ENCODE measurements at regions not wholly inside any gene's neighbourhood (a gene's known extent, or its start where the extent isn't known, plus 50 kb on each side); places are given as distances from the start of the nearest gene placed in this dataset.
"Not testable (repeated sequence)": the region's sequence is repeated elsewhere in the genome, so short reads cannot be mapped to it uniquely, and the experiment has no call there.

DNA sequence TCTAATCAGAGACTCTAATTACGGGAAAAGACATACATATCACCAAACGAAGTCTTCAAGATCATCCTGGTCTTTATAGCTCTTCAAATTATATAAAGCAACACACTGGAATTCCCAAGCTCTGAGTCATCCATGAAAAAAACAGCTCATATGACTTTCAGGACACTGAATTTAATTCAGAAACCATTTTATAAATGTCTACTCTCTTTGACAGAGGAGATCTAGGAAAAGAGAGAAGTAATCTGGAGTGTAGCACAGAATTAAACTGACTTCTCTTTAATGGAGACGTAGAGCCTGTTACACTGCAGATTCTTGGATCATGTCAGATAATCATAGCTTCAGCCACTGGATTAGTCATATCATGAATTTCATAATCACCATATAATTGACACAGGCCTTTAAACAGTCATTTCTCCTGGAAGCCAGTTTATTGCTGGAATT, 86.8 kb upstream of the WSB1 start:
- no peak for DNase-seq (ENCODE audit: low read depth in 2 of 2)

DNA sequence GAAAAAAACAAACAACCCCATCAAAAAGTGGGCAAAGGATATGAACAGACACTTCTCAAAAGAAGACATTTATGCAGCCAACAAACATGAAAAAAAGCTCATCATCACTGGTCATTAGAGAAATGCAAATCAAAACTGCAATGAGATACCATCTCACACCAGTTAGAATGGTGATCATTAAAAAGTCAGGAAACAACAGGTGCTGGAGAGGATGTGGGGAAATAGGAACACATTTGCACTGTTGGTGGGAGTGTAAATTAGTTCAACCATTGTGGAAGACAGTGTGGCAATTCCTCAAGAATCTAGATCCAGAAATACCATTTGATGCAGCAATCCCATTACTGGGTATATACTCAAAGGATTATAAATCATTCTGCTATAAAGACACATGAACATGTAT, 85.5 kb upstream of the WSB1 start:
- DNase-seq (ENCODE audit: low read depth in 2 of 2) = not testable (repeated sequence)

DNA sequence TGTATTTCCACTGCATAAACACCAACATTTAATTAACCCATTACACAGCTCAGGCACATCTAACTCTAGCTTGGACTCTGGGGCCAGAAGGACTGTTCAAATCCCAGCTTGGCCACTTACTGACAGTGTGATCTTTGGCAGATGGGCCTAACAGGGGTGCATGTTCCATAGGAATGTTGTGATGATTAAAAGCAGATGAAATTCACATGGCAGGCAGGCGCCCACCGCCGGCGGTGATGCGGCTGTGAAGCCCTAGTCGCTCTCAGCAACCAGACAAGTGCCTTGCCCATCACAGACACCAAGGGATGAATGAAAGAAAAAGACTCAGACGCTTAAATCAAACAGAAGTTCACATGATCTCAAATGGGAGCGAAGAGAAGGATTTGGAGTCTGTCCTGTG, 84.6 kb upstream of the WSB1 start:
- no peak for DNase-seq (ENCODE audit: low read depth in 2 of 2)

DNA sequence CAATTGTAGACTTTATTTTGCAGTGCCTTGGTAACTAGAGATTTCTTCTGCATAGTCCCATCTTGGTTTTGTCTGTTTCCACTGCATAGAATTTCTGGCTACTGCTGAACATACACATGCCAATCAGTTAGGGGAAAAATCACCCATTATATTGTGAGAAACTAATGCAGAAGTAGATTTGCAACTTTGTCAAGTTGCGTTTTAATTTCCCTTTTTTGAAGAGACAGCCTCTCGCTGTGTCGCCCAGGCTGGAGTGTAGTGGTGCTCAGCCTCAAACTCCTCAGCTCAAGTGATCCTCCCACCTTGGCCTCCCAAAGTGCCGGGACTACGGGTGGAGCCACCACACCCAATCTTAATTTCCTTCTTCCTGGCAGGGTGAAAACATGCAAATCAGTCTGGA, 83.1 kb upstream of the WSB1 start:
- not testable (repeated sequence) for DNase-seq (ENCODE audit: low read depth in 2 of 2)

DNA sequence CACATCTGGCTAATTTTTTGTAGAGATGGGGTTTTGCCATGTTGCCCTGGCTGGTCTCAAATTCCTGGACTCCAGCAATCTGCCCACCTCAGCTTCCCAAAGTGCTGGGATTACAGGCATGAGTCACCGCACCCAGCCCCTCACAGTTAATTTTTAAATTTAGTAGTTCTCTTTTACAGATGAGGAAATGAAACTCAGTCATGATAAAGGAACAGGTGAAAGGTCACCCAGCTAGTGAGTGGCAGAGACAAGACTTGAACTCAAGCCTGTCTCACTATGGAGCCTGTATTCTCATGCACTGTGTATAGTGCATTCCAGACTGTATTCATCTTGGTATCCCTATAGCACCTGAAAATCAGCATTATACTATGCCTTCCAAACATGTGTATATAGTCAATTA, 77.1 kb upstream of the WSB1 start:
- DNase-seq (ENCODE audit: low read depth in 2 of 2) = no peak

DNA sequence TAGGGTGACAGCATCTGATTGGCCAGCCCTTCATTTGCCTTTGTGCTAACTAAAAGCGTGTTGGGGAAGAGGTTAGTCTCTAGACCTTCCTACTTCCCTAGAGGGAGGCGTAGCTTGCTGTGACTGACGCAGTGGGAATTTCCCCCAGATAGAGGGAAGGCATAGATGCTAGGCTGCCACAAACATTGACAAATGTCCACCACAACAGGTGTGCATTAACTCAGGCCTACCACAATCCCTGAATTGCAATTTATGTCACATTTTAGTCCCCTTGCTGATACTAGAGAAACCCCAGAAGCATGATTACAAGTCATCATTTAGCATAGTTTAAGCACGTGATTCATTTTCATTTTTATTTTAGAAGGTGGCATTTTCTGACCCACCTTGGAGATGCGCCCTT, 76.3 kb upstream of the WSB1 start:
- no peak for DNase-seq (ENCODE audit: low read depth in 2 of 2)

DNA sequence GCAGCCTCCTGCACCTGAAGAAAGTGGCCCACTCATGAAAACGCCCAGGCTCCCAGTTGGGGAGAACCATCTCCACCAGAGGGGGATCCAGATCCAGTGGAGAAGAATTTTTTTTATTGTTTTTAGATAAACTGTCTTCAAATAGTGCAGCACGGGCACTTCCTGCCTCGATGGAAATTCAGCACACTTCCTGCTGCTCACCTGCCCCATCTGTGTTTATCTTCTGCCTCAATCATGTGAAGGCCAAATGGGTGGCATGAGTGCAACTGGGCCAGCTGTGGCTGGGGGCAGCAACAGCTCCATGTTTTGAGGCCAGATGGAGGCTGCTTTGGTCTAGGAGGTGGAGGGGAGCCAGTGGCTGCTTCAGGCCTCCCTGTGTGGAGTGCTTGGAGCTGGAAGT, 75.9 kb upstream of the WSB1 start:
- no peak for DNase-seq (ENCODE audit: low read depth in 2 of 2)

DNA sequence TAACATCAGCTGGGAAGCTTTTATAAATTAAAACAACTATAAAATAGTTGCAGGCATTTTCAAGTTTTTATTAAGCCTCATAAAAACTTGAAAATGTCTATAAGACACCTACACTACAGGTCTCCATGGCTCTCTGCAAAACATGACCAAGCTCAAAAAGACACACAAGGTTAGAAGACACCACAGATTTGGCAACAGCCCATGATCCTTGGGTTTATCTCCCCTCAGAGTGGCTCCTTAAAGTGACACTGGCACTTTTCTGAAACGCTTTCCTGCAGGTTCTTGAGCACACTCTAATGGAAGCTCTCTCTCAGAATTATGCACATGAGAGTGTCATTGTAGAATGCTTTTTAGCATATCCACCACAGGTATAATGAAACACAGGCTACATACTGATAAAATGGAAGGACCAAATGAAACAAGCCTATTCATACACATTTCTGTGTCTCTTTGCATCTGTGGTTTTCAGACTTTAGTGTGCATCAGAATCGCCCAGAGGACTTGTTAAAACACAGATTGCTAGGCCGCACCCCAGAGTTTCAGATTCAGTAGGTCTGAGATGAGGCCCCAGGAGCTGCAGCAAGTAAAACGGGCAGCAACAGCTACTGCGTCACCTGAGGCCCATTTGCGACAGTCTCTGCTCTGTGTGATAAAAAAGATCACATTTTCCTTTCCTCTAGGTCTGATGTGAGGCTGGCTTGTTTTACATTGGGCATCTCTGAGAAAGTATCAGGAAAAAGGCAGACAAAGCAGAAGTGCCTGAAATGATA, 75.0 kb upstream of the WSB1 start:
- no peak for DNase-seq (ENCODE audit: low read depth in 2 of 2)

DNA sequence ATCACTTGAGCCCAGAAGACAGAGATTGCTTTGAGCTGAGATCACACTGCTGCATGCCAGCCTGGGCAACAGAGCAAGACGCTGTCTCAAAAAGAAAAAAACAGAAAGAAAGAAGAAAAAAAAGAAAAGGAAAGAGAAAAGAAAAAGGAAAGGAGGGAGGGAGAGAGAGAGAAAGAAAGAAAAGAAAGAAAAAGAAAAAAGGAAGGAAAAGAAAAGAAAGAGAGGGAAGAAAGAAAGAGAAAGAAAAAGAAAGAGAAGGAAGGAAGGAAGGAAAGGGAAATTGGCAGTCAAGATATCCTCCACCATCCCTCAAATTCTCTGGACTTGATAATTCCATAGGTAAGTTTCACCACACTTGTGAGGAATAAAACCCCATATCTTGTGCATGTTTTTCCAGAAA, 71.4 kb upstream of the WSB1 start:
- no peak for DNase-seq (ENCODE audit: low read depth in 2 of 2)

DNA sequence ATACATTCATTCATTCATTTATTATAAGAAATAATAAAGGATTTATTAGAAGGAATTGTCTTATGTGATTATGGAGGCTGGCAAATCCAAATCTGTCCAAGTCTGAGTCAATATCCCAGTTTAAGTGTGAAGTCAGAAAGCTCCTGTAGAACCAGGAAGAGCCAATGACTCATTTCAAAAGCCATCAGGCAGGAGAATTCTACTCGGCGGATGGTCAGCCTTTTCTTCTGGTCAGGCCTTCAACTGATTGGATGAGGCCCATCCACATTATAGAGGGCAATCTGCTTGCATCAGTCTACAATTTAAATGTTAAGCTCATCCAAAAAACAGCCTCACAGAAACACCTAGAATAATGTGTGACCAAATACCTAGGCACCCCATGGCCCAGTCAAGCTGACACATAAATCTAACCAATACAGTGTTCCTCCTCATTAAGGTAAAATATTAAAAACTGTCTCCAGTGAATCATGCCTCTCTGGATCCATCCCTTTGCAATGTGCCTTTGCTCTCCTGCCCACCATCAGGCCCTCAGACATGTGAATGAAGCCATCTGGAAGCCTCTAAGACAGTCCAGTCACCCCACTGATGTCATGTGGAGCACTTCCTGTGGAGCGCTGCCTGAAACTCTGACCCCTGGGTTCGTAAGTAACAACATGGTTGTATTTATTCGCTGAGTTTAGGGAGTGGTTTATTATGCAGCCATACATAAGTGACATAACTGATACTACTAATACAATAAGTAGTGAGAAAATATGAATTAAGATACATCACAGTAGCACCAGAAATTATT, 69.2 kb upstream of the WSB1 start:
- DNase-seq (ENCODE audit: low read depth in 2 of 2) = no peak

DNA sequence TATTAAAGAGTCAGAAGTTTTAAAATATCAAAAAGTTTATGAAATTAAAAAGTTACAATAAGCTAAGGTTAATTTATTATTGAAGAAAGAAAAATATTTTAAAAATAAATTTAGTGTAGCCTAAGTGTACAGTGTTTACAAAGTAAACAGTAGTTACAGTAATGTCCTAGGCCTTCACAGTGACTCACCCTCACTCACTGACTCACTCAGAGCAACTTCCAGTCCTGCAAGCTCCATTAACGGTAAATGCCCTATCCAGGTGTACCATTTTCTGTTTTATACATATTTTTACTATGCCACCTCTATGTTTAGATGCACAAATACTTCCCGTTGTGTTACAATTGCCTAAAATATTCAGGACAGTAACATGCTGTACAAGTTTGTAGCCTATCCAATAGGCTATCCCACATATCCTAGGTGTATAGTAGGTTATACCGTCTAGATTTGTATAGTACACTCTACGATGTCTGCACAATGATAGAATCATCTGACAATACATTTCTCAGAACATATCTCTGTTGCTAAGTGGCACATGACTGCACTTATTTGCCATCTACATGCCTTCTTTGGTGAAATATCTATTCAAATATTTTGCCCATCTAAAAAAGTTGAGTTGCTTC, 67.2 kb upstream of the WSB1 start:
- no peak for DNase-seq (ENCODE audit: low read depth in 2 of 2)

DNA sequence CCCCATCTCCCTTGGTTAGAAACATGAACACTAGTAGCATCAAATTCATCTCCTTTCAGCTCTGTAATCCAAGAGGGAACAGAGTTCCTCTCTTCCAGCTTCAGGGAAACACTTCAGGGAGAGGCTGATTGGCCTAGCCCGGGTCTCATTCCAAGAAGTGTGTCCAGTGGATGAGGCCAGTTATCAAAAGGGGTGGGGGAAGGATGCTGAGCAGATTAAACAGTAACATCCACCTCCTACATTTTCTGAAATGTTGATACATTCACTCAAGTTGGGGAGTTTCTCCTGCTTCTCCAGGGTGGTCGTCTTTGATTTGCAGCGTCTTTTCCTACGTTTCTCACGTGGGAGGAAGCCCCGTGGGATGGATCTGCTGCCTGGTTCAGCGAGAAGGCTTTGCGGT, 62.9 kb upstream of the WSB1 start:
- no peak for DNase-seq (ENCODE audit: low read depth in 2 of 2)

DNA sequence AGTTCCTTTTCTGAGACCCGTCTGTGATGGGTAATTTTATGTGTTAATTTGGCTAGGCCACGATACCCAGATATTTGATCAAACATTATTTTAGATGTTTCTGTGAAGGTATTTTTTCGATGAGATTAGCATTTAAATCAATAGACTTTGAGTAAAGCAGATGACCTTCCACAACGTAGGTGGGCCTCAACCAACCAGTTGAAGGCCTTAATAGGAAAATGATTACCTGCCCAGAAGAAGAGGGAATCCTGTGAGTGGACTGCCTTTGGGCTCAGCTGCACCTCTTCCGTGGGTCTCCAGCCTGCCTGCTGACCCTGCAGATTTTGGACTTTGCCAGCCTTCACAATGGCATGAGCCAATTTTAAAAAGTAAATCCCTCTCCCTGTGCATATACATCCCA, 61.6 kb upstream of the WSB1 start:
- DNase-seq (ENCODE audit: low read depth in 2 of 2) = no peak

DNA sequence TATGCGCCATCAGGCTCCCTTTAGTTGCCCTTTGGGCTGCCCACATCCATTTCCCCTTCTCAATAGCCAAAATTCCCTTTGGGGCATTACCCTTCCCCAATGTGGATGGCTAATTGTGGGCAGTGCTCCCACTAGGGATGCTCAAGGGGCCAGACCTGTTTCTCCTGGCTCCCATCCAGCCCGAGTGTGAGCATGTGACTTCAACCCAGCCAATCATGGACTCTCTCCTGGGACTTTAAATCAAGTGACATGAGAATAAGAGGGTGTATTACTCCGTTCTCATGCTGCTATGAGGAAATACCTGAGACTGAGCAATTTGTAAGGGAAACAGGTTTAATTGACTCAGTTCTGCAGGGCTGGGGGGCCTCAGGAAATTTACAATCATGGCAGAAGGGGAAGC, 60.9 kb upstream of the WSB1 start:
- no peak for DNase-seq (ENCODE audit: low read depth in 2 of 2)

DNA sequence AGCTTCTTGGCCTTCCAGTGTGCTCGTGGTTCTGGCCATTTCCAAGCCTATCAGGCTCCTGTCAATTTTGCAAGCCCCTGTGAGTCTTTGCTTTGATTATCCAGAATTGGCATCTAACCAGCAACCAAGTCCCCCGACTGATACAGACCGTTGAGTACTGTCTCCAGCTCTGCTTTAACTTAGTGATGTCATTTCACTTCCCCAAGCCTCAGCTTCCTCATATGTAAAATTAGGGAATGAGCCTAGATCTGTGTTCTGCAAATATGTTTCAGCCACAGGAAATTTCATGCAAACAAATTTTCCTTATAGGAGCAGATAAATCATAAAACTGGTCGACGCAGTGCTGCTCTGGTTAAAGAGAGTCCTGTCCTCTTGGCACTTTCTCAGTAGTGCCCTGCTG, 60.1 kb upstream of the WSB1 start:
- DNase-seq (ENCODE audit: low read depth in 2 of 2) = no peak

DNA sequence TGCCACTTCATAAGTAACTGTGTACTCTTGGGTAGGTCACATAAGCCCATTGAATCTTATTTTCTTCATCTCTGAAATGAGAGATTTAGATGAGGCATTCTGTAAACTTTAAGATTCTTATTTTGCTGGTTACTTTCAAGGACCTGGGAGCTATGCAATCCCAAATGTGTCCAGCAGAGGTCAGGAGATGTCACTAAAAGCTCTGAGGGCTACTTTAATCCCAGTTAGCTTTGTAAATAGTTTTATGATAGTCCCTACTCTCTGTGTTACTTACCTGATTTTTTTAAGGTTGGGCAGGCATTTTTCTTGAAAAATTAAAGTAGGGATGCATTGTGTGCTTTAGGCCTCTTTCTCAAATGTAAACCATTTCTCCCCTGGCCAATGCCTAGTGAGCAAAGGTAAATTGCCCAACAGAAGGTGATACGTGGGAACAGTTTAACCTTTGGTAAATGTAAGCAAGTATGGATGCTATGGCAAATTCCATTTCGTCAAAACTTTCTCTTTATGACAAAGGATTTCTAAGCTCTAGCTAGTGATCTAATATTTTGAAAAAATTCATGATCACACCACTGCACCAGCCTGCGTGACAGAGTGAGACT, 57.1 kb upstream of the WSB1 start:
- peak; percentile 55 to 71 for DNase-seq (ENCODE audit: low read depth in 2 of 2)

DNA sequence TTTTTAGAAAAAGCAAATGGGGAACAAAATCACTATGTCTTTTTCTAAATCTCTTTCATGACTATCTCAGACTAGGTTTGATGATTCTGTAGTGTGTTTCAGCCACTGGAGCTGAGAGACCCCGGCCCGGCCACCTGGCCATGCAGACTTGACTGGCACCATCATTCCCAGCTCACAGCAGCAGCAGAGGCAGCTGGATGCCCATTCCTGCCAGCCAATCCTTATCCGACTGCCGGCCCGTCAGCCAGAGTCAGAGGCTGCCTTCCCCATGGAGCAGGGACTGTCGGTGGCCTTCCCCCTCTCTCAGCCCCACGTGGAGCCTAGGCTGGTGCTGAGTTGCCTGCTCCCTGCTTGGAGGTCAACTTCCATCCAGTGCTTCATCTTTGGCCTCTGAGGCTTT, 56.0 kb upstream of the WSB1 start:
- no peak for DNase-seq (ENCODE audit: low read depth in 2 of 2)

DNA sequence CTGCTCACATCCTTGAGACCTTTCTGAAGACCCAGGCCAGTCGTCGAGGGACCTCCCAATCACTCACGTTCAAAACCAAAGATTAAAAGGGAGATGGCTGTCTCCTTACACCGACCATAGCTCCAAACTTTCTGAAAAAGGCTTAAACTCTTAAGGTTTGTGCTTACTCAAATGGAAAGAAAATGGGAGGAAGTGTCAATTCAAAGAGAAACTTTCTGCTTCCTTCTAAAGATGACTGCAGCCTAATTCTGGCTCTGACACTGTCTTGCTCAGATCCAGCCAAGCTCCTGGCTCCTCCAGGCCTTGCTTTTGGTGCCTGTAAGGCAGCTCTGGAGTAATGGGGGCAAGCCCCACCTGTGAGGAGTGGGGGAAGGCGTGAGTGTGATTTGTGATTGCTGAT, 54.9 kb upstream of the WSB1 start:
- DNase-seq (ENCODE audit: low read depth in 2 of 2) = no peak

DNA sequence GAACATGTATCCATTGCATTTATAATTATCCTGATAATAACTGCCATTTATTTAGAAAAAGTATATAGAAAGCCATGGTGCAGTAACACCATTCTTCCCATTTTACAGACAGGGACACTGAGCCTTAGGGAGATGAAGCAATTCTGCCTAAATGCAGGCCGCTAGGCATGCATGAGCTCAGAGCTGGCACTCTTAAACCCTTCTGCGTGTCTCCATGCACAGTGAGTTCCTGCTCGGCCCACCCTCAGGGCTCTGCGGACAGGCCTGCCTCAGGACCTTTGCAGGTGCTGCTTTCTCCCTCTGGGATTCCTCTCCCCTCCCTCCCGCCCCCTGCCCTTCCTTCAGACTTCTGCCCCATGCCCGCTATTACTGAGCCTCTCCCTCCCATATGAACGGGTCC, 54.3 kb upstream of the WSB1 start:
- DNase-seq (ENCODE audit: low read depth in 2 of 2) = no peak

DNA sequence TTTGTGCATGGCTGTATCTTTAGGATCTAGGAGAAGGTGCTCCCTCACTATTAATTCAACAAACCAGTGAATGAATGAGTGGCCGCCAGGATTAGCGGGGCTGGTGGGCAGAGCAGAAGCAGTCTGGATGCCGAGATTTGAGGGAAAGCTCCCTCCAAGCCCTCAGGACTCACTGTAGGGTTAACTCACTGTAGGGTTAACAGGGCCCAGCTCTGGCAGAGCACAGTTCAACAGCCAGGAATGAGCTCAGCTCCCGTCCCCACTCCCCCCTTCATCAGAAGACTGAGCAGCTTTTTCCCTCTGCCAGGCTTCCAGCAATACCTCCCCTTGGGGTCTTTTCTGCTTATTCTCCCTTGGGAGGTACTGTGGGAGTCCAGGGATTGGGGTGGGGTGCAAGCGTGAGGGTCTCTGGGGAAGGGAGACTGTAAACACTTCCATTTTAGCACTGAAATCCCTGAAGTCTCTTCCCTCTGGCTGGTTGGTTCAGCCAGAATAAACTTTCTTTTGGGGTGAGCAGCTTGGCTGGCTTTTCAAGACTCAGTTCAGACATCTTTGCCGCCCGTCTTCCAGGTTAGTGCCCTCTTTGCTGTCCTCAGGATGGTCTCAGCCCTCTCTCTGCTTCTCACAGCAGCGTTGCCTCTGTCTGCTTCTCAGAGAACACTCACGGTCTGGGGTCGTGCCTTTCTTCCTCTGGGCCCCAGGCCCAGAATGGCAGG, 53.7 kb upstream of the WSB1 start:
- no peak for DNase-seq (ENCODE audit: low read depth in 2 of 2)

DNA sequence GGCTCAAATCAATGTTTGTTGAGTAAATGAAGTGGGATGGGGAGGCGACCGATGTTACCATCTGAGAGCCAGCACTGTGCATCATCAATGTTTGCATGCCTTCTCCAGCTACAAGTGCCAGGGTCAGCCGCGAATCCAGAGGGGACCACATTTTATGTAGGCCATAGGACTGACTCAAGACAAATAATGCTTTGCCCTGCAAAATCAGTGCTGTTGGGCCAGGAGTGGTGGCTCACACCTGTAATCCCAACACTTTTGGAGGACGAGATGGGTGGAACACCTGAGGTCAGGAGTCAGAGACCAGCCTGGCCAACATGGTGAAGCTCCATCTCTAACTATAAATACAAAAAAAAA, 53.1 kb upstream of the WSB1 start:
- DNase-seq (ENCODE audit: low read depth in 2 of 2) = no peak

DNA sequence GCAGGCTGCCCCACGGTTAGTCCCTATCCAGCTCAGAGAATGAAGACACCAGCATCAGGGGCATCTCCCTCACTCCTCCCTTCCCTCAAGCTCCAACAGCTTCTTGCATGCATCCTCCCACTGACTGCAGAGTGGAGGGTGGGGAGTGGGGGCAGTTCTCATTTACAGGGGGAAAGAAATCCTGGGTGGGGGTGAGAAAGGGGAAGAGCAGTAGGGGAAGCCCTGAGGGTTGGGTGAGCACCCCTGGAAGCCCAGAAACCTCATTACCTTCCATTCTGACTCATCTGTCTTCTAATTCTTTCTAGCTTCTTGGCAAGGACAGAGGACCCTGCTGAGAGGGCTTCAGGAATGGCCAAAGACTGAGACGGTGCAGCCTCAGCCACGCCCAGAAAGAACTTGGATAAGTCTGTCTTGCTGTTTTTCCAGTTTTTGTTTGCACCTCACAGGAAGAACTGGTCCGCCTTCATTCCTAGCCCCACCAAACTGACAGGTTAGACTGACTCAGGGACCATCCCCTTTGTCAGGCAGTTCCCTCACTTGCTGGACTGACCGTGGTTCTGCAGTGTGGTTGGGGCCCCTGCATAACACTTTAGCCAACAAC, 52.5 kb upstream of the WSB1 start:
- no peak for DNase-seq (ENCODE audit: low read depth in 2 of 2)
